Activated CD4-positive, alpha-beta T cell treated with anti-CD3 and anti-CD28 coated beads, Interleukin-2, amount 50 U/mL, for 24 hours (primary cell): ENCODE measurements at regions not wholly inside any gene's neighbourhood (a gene's known extent, or its start where the extent isn't known, plus 50 kb on each side); places are given as distances from the start of the nearest gene placed in this dataset.

ENCODE experiments used
- DNase-seq, 2 donors: peaks; one replicate each; pipeline ENCODE4 v3.0.0-alpha.2; 2020; ENCODE audit warnings: low read depth in 1 of 2, low spot score in 1 of 2

DNA sequence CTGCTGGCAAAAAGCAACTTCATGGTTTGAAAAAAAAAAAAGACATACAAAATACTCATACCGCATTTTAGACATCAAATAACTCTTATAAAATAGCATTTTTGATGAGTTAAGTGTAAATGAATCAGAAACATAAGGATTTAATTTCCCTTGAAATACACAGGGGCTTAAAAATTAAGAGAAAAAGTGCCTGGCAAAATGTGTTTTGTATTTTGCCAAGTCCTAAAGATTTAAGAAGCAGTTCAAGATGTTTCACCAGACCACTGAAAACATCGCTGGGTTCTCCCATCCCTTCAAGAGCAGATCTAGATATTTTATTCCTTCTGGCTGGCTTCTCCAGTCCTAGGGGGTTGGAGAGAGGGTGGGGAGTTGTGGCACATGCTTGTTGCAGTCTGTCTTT lies 396.4 kb downstream of the INHBA start:
- DNase-seq, result no peak

- DNase-seq, result no peak
Measured at GRCh38 chr7:41305001-41305400, 397.9 kb downstream of the INHBA start.

GRCh38 chr7:41303709-41304108 lies 399.2 kb downstream of the INHBA start:
- no peak for DNase-seq

DNA sequence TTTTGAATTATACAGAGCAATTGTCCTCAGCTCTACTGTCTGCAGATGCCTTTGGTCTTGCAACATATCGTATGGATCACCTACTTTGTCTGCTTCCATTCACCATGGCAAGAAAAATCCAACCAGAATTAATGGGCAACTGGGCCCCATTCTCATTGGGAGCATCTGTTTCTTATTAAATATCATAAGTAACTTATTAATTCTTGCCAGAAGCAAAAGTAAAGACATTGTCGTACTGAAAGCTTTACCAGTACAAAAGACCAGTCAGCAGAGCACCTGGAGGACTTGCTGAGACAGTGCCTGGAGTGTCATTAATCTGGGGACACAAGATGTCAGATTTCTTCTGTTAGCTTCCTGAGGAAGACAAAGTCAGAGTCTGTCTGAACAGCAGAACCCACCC lies 404.5 kb downstream of the INHBA start:
- DNase-seq, result no peak

DNA sequence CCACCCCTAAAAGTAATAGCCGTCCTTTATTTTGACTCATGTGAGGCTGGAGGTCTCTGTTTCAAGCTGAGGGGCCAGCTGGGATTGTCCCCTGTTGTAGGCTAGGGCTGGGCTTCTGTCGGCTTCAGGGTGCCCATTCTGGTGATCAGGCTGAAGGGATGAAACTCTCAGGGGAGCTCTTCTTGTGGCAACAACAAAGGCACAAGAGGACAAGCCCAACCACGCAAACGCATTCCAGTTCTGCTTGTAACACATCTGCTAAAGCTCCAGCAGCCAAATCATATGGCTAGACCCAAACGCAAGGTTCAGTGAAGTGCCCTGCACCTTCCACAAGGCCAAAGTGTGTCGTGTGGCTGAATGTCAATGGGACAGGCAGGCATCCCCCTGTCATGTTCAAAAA lies 405.7 kb downstream of the INHBA start:
- DNase-seq, result no peak

DNA sequence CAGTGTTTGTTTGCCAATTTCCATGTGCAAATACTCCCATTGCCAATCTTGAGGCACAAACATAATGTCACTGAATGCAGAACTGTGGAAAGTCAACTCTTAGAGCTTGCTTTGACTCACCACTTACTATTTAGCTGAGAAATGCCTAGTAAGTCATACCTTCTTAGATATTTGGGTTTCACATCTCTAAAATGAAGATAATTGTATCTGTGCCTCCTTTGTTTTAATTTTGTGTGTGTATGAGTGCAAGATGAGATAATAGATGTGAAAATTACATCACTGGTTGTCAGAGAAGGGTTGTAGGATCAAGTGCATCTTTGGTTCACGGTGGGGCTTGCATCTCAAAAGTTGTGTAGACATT lies 407.5 kb downstream of the INHBA start:
- DNase-seq, result no peak

DNA sequence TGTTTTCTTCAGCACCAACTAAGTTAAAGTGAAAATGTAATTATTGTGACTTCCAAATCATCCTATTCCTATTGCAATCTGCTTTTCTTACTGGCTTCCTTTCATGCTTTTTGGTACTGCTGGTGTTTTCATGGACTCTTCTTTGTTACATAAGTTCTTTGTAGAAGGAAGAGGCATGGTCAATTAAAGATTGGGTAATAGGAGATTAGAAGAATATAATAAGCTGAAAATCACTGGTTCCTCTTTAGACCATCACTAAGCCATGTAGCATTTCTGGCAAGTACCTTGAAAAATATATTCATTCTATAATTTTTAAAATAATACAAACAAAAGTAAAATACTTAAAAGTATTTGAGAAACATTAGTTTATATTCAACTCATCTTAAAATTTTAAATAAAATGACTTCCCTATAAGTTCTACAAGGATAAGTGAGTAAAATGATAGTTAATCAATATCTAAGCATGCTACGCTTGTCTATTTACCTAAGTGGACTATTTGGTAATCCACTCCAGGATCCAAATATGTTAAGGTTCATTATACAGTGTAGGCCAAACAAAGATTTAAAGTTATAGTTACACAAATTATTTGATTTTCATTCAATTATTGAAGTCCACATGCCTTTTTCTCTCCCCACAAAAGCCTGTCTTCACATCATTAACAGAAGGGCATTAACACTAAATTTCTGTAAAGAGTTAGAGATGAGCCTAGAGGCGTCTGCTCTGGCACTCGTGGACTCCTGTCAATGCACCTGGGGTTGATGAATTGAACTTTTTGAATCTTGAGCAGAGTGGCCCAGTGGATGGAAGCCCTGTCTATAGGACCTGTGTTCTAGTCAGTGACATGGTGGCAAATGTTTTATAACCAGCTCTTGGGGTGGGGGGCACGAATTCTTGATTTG lies 408.1 kb downstream of the INHBA start:
- DNase-seq, result no peak

- DNase-seq, result no peak
Measured at GRCh38 chr7:41292487-41292886, 410.4 kb downstream of the INHBA start.

DNA sequence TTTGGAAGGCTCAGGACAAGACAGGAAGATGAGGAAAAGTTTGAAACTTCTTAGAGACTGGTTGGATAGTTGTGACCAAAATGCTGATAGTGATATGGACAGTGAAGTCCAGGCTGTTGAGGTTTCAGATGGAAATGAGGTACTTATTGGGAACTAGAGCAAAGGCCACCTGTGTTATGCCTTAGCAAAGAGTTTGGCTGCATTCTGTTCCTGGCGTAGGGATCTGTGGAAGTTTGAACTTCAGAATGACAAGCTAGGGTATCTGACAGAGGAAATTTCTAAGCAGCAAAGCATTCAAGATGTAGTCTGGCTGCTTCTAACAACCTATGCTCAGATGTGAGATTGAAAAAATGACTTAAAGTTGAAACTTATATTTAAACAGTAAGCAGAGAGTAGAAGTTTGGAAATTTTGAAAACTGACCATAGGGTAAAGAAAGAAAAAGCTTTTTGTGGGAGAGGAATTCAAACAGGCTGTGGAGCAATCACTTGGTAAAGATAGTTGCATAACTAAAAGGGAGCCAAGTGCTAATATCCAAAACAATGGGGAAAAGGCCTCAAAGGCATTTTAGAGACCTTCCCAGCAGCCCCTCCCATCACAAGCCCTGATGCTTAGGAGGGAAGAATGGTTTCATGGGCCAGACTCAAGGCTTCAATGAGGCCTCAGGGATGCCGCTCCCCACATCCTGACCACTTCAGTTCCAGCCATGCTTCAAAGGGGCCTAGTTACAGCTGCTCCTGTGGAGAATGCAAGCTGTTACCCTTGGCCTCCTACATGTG lies 415.1 kb downstream of the INHBA start:
- no peak for DNase-seq

DNA sequence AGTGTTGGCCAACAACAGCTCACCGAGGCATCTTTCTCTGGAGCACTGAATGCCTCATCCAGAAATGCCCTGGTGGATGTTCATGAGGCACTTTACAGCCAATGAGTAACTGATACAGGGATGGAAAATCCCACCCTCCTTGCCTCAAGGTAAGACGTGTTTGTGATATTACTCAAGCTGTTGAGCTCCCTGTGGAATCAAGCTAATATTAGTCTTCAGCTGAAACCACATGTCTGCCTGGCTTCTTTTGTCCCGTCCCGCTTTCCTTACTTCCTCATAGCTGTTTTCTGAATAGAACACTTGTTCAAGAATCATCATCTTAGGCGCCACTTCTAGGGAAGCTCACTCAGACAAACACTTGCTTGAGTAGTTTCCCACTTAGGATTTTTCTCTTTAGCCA lies 422.4 kb downstream of the INHBA start:
- DNase-seq, result no peak

DNA sequence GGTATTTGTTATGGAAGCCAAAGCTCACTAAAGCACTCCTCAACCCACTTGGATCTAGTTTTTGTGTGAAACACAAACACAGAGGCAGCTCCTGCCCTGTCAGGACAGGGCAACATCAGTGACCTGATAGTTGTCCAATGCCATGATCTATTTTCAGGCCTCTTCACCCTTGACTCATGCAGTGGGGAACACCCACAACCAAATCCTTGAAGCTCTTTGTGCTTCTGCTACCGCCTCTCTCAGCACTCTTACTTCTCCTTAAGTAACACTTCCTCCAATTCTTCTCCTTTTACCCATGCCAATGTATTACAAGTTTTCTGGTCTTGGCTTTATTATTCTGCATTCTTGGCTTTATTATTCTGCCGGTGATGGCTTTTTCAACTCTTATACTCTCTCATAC lies 425.3 kb downstream of the INHBA start:
- no peak for DNase-seq

DNA sequence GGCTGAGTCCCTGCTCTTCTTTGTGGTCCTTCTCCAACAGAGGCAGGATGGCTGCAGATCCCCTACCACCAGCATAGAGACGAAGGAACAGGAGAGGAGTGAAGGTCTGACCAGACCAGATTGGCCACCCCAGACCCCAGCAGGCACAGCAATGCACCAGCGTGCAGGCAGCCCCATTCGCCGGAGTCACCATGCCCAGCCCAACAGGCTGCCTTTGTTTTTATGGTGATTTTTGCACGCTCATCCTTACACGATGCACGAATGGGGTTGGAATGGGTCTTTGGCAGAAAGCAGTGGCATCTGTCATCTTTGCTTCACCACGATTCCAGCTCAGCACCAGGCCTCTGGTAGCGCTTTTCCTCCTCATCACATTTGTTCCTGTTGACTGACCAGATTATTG lies 427.6 kb downstream of the INHBA start:
- no peak for DNase-seq

GRCh38 chr7:41274179-41274578 lies 428.7 kb downstream of the INHBA start:
- DNase-seq, result no peak

DNA sequence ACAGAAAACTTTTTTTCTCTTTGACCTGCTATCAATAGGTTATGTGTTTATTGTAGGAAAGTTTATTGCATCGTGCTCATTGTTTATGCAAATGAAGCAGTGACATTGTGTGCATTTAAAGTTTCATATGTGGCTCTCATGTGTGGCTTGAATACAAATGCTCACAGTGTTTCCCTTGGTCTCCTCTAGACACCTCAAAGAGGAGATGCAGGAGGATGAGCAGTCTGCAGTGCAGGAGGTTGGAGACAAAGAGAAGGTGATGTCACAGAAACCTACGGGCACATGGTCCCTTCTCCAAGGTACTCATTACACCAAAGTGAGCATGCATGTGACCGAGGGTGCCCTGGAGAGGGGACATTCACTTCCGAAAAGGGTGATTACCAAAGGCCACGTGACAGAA lies 430.2 kb downstream of the INHBA start:
- no peak for DNase-seq

GRCh38 chr7:41268878-41269277 lies 434.0 kb downstream of the INHBA start:
- no peak for DNase-seq

DNA sequence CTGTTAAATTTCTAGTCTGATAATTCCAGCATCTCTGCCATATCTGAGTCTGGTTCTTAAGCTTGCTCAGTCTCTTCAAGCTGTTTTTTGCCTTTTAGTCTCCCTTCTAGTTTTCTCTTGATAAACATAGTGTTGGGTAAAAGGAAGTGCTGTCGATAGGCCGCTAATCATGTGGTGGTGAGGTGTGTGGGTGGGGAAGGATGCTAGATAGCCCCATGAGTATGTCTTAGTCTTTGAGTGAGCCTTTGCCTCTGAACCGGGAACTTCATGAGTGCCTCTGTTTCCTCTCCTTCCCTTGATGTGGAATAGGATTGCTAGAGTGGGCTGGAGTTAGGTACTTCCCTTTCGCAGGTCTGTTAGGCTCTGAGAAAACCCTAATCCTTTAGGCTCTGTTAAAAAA lies 441.8 kb downstream of the INHBA start:
- DNase-seq, result no peak

DNA sequence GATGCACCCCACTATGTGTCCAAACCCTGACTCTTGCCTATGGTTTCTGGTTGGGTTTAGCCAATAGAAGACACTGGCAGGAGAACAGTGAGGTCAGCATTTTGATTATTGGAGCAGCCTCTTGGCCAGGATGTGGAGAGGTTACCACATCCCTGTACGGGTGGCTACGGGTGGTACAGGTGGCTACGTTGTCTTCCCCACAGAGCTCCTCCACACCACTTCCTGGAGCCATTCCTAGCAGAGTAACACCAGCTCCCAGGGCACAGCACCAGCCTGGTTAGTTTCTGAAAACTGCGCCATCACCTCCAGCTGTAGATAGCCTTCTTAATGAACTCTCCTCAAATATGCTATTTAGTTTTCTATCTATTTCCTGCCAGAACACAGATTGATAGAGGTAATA lies 445.2 kb downstream of the INHBA start:
- no peak for DNase-seq

DNA sequence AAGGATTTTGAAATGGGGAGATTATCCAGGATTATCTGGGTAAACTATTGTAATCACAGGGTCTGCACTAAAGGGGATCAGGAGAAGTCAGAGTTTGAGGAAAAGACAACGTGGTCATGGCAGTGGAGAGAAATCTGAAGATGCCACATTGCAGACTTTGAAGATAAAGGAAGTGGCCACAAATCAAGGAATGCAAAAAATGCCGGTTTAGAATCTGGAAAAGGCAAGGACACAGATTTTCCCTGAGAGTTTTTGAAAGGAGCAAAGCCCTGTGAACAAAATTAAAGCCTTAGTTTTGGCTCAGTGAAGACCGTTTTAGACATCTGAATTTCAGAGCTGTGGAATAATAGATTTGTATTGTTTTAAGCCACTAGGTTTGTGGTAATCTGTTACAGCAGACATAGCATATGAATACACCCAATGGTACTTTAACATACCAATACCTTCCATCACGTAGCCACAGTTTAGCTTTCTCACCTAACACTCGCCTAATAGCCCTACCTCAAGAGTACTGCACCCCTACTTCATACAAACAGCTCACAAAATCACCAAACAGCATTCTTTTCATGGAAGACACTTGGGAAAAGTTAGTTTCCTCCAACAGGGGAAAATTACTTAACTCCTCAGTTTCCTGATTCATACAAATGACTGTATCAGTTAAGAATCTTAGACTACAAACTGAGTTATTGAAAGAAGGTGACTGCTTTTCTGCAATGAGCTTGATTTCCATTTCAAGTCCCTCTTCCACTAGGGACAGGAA lies 446.5 kb downstream of the INHBA start:
- no peak for DNase-seq

DNA sequence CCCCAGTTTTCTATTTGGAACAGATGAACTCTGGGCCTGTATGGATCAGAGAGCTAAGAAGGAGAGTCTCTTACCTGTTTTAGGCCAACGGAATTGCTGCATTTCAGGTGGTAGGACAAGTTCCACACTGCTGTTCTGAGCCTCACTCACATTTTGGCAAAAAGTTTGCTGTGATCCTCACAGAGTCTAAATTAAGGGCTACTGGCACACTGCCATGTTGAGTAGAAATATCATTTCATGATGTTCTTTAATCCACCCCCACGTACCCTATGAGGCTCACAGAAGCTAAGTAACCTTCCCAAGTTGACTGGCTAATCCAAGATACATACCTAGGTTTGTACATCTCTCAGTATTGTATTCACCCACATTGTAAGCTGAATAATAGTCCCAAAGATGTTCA lies 447.2 kb downstream of the INHBA start:
- DNase-seq, result no peak

- DNase-seq, result no peak
Measured at GRCh38 chr7:41255113-41255512, 447.8 kb downstream of the INHBA start.

- no peak for DNase-seq
Measured at GRCh38 chr7:41252957-41253356, 449.9 kb downstream of the INHBA start.

GRCh38 chr7:41252551-41252950 lies 450.3 kb downstream of the INHBA start:
- no peak for DNase-seq
